ENCODE measurements at regions not wholly inside any gene's neighbourhood (a gene's known extent, or its start where the extent isn't known, plus 50 kb on each side); places are given as distances from the start of the nearest gene placed in this dataset.

DNA sequence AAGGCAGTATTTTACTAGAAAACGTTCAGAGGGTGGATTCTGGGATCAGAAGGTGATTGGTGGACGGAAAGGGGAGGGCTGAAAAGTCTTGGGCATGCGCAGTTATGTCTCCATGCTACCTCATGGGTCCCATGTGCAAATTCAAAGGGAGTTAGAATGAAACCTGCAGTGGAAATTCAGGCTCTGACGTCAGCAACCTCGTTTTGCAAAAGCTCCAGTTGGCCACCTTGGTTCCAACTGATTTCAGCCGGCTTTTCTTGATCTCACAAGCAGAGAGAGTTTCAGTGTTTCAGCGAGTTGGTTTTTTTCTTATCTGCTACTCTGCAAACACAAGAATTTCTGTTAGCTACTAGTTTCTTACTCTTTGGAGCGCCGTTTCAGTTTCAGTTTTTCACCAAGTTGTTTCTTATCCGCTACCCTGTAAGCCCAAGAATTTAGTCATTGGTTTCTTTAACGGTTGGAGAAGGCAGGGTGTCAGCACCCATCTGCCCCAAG is 69.8 kb upstream of the PGBD5 start:
- Histone ChIP-seq H3K9ac (ENCODE audit: low read length) (no peak overlapping the region), H3K4me3 (replicated peaks in 1 of 2; ENCODE audit: low read depth in 1 of 2, low read length in 2 of 2) (no peak overlapping the region), H3K9me3 (ENCODE audit: control insufficient read depth in 1 of 2, insufficient read depth in 1 of 2, low read depth in 1 of 2, low read length in 2 of 2) (no peaks in the 10 kb centered on the region), H3K4me2 (ENCODE audit: low read length) (no peak overlapping the region), H3K27ac (ENCODE audit: low read depth, low read length) (no peak overlapping the region), H2AFZ (ENCODE audit: low read depth, low read length, poor library complexity, severe bottlenecking) (no peak overlapping the region), H3K79me2 (ENCODE audit: insufficient read depth, low read length) (no peaks in the 10 kb centered on the region), H3K36me3 (ENCODE audit: control insufficient read depth in 1 of 2, insufficient read depth in 2 of 2, low read length in 2 of 2) (no peaks in the 10 kb centered on the region), H3K4me1 (ENCODE audit: control insufficient read depth in 1 of 2, insufficient read depth in 2 of 2, low read length in 2 of 2) (no peaks in the 10 kb centered on the region), H4K20me1 (ENCODE audit: insufficient read depth) (no peaks in the 10 kb centered on the region), H3K9me2 (ENCODE audit: insufficient read depth) (no peaks in the 10 kb centered on the region), H3K27me3 (ENCODE audit: insufficient read depth, low read length) (peaks cover 35% of the 10 kb centered on the region)
- DNase-seq (ENCODE audit: low read depth, low spot score) (no peak), ATAC-seq (no peak; the same call in 1 of the 2 replicates)
- BruUV-seq (replicated peaks): no TSS peak
- CTCF ChIA-PET: no interaction called here
- intact Hi-C loops (cut with micrococcal nuclease): no loop called here
- TF ChIP-seq YY1 (IDR thresholded peaks at IDR 0.05; ENCODE audit: extremely low read depth, insufficient replicate concordance, low read depth, low read length) (no peak), ZBTB33 (IDR thresholded peaks at IDR 0.05; ENCODE audit: extremely low read depth, insufficient replicate concordance, low read length) (no peak), SIN3A (IDR thresholded peaks at IDR 0.05; ENCODE audit: low read depth) (no peak), POLR2AphosphoS5 (IDR thresholded peaks at IDR 0.05; ENCODE audit: low read depth, low read length) (no peak), JUND (IDR thresholded peaks at IDR 0.05) (no peak), REST (IDR thresholded peaks at IDR 0.05; ENCODE audit: low read depth) (no peak), CBX3 (IDR thresholded peaks at IDR 0.05; ENCODE audit: low read depth) (no peak), ZNF274 (IDR thresholded peaks at IDR 0.05; ENCODE audit: low read depth, low read length) (no peak), FOSL1 (IDR thresholded peaks at IDR 0.05; ENCODE audit: low read depth) (no peak), CEBPB (IDR thresholded peaks at IDR 0.05; ENCODE audit: low read depth) (no peak), CTCF (IDR thresholded peaks at IDR 0.05 in 2 of 3, conservative IDR thresholded peaks at IDR 0.05 in 1 of 3; ENCODE audit: borderline replicate concordance in 1 of 3, insufficient read depth in 1 of 3, low read depth in 2 of 3, low read length in 2 of 3) (no peak), RAD21 (IDR thresholded peaks at IDR 0.05; ENCODE audit: low read depth) (no peak), TCF7L2 (IDR thresholded peaks at IDR 0.05; ENCODE audit: borderline replicate concordance, extremely low read depth, insufficient read depth, insufficient read length) (no peak), EGR1 (IDR thresholded peaks at IDR 0.05; ENCODE audit: low read depth) (no peak), ELF1 (IDR thresholded peaks at IDR 0.05; ENCODE audit: borderline replicate concordance, low read depth) (no peak), EZH2phosphoT487 (IDR thresholded peaks at IDR 0.05; ENCODE audit: borderline replicate concordance) (no peak), POLR2A (IDR thresholded peaks at IDR 0.05; ENCODE audit: borderline replicate concordance, extremely low read depth, insufficient read depth, insufficient read length) (no peak)
- TF ChIP-seq, protein P1, sequence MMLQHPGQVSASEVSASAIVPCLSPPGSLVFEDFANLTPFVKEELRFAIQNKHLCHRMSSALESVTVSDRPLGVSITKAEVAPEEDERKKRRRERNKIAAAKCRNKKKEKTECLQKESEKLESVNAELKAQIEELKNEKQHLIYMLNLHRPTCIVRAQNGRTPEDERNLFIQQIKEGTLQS (IDR thresholded peaks at IDR 0.05): no peak
- RAD21 ChIA-PET (ENCODE audit: low non-redundant PET in 1 of 2, low total read pairs in 2 of 2, uncharacterized antibody in 2 of 2, unreplicated experiment in 2 of 2): no interaction called here
- POLR2A ChIA-PET: no interaction called here
